ENCODE measurements at regions not wholly inside any gene's neighbourhood (a gene's known extent, or its start where the extent isn't known, plus 50 kb on each side); places are given as distances from the start of the nearest gene placed in this dataset.

DNA sequence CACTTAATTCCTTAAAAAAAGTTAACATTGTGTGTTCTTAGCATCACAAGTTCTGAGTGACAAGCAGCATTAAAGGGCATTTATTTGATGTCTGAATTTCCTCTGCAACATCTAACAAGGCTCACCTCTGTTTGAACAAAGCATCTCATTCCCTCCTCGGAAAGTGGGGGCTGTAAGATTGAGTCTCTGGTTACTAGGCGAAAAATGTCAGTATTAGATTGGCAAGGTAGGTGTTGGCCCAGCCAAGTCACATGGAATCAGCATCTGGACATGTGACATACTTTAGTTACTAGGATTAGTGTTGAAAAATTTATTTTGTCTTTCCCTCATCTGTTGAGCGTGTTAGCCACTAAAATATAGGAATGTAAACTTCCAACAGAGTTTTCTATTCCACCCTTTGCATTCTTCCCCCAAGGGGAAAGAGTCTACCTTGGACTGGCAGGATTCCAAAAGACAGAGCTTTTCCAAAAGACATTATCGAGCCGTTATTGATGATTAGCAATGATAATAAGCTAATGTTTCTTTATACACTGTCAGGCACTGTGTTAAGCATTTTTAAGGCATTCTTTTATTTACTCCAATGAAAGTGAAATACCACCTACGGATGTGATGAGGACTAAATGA, 194.9 kb upstream of the BTG1 start:
- DNase-seq = no peak

DNA sequence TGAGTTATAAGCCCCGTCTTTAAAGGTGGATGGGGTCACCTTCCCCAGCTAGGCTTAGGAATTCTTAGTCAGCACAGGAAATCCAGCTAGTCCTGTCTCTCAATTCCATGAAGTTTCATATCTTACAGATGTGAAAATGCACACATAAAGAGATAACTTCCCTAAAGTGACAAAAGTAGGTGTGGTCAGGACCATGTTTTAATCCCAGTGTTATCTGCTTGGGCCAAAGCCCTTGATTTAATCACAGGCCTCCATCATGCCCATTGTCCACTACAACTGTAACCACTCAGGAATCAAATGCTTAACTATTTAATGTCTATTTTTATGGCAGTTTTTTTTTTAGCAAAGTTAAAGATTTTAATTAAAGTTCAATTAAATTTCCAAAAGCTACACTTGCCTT, 194.4 kb upstream of the BTG1 start:
- DNase-seq = no peak

DNA sequence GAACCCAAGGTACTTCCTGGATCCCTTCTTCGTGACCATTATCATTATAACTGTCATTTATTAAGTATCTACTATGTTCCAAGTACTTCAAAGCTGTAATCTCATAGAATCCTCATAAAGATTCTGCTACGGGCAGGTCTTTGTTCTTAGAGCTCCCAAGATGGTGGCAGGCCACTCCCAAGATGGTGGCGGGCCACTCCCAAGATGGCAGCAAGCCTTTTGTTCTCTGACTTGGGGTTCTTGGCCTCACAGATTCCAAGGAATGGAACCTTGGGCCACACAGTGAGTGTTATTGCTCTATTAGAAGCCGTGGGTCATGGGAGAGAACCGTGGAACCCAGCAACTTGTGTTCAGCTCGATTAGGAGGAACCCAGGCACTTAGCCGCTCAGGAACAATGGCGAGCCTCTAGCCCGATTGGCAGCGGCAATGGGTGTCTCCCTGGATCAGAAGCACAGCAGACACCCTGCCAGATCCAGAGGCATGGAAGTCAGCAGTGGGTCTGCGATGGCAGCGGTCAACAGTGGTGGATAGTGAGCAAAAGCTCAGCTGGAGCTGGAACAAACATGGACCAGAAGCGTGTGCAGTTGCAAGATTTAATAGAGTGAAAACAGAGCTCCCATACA, 193.7 kb upstream of the BTG1 start:
- DNase-seq = no peak

DNA sequence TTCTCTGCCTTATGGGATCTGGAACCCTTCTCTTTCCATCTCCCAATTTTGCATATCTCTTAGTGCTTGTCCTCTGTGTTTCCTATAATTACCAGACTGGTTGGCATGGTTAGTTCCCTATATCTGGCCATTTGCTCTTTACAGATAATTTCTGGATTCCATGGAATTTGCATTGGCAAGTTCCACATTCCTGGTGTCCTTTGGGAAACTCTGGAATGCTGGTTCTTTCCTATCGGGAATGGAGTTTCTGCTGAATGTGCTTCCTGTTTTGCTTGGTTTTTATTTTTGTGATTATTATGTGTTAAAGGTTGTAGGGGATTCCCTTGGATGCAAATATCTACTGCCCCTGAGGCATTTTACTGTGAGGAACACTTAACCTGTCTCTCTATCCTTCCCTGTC, 193.0 kb upstream of the BTG1 start:
- DNase-seq = no peak

DNA sequence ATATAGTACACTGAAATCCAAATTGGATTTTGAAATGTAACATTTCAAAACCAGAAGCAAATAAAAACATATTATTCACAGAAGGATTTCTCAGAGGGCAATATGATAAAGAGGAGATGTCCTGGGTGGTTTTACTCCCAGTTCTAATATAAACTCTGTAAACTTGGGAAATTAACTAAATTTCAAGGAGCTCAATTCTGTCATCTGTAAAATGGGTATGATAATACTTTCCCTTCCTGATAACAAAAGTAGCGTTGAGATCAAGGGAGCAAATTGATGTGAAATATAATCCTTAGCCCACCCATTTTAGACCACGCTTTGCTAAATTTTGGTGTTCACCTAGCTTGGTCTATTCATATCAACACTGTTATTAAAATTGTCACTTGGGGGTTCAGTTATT, 192.5 kb upstream of the BTG1 start:
- DNase-seq = no peak

DNA sequence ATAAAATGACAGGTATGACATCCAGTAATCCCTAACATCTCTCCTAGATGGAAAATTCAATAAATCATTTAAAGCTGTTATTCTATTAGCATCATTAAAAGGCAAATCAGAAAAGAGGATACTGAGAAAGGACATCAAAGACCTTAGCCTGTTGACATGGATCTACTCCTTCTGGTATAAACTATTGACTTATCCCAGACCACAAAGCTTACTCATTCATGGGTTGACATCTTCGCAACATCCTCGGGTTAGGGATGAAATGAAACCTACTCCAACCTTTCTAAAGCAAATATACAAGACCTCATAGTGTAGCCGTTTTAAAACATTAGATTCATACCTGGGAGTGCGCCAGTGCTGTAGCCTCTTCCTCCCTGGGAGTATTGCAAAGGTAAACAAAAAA, 191.5 kb upstream of the BTG1 start:
- DNase-seq = peak; percentile 33

DNA sequence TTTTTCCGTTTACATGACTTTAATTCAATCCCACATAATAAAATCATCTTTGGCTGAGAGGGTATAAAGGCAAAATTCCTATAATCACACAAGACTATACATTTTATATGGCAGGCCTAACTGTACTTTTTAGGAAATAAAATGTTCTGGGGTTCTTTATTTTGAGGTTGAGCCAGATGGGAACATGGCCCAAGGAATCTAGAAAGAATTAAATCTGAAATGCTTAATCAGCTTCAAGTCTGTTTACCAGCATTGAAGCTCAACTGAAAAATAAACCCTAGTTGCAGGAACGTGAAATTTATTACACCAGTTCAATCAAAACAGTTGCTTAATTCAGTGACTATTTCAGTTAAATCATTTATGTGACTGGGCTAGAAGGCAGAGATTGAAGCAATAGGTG, 191.0 kb upstream of the BTG1 start:
- DNase-seq = no peak

DNA sequence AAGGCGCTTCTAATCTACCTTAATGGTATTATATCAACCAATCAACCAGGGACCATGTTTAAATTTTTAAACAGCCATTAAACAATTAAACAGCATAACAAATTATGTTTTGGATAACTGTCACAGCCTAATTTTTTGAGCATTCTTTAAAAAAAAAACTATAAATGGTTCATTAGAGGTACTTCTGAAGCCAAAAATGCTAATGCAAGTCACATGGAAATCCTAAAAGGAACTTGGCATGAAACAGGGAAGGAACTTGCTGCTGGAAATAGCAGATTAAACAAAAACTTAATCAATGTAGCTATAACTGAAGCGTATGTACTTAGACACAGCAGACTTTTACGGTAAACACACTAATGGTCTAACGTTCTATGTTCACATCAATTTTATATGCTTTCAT, 190.2 kb upstream of the BTG1 start:
- no peak for DNase-seq

DNA sequence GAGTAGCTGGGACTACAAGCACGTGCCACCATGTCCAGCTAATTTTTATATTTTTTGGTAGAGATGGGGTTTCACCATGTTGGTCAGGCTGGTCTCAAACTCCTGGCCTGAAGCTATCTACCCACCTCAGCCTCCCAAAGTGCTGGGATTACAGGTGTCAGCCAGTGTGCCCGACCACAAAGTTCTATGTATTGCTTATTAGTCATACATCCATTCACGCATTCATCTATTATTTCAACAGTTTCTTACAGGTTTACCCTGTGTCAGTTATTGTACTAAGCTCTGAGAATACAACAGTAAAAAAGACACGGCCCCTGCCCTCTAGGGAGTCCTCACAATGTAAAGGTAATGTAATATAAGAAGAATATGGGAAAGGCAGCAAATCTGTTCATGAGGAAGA, 188.9 kb upstream of the BTG1 start:
- DNase-seq = no peak

DNA sequence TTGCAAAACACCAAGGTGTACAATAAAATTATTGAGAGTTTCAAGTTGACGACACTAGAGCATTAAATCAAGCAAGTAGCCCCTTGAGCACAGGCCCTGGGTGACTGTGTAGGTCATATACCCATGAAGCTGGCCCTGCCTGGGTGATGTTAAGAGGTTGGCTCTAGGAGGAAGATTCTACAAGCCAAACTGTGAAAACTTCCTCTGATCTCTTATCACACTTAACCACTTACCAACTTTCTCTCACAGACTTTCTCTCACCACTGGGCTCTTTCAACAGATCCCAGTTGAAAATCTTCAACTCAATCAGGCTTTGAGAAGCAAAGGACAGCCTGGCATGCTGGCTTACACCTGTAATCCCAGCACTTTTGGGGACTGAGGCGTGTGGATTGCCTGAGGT, 186.9 kb upstream of the BTG1 start:
- DNase-seq = no peak

DNA sequence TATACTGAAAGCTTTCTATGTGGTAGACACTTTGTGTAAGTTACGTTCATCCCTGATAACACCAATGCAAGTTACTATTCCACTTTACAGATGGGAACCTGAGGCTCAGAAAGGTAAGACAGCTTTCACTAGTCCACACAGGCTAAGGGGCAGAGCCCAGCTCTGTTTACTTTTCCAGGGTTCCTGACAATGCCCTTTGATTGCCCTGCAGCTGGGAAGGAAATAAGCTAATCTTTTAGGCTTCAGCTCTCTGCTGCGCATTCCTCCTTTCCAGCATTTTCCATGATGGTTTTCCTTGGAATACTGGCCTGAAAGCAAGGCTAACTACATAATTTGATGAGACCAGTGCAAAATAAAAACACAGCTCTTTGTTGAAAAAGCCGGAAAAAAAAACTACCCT, 185.7 kb upstream of the BTG1 start:
- DNase-seq = no peak

DNA sequence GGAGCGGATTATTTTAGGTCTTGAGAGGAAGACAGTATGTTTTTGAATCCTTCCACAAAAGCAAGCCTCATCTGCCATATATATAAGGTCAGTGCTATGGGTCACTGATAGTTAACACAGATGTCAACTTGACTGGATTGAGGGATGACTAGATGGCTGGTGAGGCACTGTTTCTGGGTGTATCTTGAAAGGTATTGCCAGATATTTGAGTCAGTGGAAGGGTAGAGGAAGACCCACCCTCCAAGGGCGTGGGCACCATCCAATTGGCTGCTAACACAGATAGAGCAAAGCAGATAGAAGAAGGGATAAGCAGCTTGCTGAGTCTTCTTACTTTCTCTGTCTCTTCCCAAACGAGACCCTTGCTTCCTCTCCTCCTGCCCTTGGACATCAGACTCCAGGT, 185.0 kb upstream of the BTG1 start:
- DNase-seq = no peak

DNA sequence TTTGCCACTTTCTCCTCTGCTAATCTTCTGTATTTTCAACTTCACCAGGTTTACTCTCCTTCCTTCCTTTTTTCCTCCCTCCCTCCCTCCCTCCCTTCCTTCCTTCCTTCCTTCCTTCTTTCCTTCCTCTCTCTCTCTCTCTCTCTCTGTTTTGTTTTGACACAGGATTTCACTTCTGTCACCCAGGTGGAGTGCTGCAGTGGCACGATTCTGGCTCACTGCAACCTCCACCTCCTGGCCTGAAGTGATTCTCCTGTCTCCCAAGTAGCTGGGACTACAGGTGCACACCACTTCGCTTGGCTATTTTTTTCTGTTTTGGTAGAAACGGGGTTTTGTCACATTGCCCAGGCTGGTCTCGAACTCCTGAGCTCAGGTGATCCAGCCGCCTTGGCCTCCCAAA, 181.2 kb upstream of the BTG1 start:
- no peak for DNase-seq

DNA sequence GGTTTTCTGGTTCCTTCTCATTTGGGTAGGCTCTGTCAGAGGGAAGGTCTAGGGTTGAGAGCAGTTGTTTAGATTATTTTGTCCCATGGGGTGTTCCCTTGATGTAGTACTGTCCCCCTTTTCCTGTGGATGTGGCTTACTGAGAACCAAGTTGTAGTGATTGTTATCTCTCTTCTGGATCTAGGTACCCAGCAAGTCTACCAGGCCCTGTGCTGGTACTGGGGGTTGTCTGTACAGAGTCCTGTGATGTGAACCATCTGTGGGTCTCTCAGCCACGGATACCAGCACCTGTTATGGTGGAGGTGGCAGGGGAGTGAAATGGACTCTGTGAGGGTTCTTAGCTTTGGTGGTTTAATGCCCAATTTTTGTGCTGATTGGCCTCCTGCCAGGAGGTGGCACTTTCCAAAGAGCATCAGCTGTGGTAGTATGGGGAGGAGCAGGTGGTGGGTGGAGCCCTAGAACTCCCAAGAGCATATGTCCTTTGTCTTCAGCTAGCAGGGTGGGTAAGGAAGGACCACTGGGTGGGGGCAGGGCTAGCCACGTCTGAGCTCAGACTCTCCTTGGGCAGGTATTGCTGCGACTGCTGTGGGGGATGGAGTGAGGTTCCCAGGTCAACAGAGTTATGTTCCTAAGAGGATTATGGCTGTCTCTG, 179.3 kb upstream of the BTG1 start:
- no peak for DNase-seq

DNA sequence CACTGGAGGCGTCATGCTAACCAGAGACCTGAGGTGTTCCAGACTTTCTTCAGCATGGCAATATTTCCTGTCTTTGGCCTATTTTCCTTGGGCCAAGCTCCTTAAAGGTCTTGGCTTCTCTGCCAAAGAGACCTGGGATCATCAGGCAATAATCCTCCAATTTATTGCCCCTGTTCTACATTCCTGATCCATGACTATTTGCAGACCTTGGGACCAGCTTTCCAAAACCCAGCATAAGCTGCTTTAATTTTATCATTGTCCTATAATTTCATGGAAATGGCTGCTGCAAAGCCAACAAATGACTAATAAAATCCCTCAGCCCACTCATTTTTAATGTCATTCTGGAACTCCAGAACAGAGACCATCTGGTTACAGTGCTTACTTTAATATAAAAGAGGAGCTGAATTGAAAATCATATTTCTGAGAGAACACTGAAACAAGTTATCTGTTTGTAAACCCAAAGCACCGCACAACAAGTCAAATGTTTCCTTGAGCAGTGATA, 166.9 kb upstream of the BTG1 start:
- DNase-seq = no peak

DNA sequence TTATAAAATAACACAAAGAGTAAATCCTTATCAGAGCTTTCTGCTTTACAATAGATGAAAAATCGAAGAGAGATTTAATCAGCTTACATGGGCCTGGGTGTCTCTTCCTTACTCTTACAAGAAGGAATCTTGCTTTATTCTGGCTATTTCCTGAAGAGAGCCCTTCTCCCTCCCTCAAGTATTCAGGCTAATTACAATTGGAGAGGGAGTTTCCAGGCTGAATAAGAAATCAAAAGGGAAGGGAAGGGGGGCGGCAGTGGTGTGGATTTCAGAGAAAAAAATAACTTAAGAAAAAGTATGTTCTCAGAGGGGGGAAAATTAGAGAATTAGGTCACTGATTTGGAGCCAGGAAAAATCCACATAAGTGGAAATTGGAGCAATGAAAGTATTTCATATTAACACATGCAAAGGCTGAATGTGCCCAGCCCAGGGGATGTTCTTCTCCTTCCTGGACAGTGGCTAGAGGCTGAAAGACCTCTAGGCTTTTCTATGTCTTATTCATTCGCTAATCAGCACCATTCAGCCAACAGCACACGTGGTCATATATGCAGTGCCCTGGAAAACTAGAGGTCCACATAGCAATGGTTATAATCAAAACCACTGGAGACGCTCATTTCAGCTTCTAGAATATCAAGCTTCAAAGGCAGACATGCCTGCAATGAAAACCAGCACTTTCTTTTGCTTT, 158.9 kb upstream of the BTG1 start:
- no peak for DNase-seq

DNA sequence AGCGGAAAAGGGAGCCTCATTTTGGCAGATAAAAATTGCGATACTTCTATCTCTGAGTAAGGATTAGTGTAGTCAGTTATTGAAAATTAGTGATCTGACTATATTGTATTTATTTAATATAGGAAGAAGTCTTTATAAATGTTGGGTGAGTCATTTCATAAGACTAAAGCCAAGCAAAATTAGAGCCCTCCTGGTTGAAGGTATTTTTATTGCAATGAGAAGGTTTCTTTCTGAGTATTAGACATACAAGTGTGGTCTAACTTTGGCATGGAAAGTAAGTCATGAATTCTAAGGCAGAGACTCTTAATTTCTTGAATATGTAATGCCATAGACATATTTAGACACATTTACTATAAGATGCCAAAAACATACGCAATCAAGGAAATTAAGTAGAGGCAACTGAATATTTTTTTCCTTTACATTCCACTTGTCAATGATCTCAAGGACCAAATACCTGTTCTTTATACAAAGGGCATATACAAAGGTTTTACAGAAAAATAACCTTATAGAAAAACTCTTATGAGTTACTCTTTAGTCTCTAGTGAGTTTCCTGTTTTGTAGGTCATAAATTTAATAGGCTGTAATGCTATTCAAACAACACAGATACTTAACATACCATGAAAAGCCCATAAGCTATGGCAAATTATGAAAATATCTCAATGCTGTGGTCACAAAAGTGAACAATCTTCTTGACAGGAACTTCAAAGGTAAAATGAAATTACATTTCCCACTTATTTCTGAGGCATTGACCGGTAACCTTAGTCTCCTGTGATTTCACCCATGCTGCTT, 156.6 kb upstream of the BTG1 start:
- no peak for DNase-seq

DNA sequence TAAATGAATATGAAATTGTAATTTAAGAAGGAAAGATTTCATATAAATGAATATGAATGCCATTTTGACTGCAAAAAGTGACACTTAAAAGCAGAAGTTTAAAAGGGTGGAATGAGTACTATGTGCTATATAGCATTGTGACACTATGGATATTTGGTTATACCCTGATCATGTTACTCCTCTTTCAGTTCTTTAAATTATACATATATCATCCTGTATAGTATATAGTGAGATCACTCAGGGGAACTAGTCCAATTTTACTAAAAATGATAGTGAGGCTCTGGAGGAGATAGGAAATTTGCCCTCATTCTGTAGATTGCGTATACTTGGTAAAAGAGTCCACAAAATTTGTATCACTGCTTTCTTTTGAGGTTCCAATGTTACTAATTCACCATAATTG, 155.7 kb upstream of the BTG1 start:
- DNase-seq = no peak

DNA sequence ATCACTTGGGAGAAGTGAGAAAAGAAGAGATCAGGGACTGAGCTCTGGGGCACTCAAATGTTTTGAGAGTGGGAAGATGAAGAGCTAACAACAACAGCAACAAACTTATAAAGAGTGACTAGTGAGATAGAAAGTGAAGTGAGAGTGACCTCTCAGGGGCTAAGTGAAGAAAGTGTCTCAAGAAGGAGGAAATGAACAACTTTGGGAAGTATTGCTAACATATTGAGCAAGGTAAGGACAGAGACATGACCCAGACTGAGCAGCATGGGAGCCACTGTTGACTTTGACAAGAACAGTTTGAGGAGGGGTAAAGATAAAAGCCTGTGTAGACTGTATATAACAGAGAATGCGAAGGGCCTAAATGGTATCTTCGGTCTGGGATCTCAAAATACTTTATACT, 155.1 kb upstream of the BTG1 start:
- DNase-seq = no peak

DNA sequence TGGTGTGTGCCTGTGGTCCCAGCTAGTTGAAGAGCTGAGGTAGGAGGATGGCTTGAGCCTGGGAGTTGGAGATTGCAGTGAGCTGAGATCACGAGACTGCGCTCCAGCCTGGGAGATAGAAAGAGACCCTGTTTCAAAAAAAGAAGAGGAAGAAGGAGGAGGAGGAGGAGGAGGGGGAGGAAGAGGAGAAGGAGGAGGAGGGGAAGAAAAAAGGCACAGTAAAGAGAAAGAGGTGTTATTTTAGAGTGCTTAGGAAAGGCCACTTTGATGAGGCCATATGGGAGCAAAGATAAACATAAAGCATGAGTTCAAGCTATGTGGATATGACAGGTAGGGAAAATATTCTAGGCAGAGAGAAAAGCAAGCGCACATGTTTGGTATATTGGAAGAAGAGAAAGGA, 154.1 kb upstream of the BTG1 start:
- DNase-seq = no peak

DNA sequence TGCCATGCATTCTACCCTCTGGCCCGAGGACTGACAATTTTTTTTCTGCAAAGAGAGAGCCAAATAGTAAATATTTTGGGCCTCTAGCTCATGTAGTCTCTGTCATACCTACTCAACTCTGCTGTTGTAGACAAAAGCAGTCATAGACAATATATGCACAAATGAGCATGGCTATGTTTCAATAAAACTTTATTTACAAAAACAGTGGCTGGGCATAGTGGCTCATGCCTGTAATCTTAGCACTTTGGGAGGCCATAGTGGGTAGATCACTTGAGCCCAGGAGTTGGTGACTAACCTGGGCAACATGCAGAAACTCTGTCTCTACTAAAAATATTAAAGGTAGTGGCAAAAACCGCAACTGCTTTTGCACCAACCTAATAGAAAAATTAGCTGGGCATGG, 153.7 kb upstream of the BTG1 start:
- no peak for DNase-seq

DNA sequence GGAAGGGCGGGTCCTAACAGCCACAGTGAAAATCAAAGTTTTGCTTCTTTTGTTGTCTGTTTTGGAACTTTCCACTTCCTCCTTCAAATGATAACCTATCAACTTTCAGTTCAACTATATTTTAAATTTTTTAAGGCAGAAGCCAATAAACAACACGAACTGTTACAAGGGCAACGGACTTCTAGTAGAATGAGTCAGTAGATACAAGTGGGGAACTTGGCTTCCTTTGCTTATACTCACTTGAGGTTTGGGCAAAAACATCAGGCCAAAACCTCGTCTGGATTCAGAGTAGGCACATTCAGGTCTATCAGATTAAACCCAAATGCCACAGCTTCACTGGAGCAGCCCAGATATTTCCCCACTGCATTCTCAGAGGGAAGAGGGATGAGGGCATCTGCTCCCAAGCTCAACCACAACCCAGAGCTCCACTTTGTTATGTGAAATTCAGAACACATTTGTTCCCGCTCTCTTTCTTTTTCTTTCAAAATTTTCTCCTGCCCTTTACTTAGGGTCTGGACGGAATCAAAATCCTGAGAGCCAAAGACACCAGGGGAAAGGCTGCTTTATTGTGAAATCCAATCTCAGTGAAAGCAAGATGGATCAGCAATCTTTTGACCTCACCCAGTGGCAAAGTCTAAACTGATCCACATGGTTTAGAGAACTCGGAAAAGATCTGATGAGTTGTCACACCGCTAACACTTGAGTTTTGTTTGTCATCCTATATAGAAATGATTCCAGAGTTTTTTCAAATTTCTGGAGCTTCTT, 152.5 kb upstream of the BTG1 start:
- DNase-seq = no peak

DNA sequence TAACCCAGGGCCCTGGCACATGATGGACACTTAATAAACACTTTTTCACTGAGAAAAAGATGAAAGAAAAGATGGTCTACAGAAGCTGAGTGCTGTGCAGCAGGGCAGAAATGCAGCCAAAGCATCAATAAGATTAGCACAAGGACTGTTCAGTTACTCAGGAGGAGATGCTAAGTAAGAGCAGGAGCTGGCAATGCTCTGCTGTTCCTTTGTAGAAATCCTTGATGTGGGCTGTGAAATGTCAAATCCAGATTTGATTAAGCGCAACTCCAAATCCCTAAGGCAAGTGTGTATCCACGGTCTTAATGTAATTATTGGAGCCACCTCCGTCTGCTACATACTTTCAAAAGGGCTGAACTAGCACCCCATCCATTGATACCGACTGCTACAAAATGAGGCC, 151.8 kb upstream of the BTG1 start:
- no peak for DNase-seq

Measured in NCI-H2029 (cell line).